ENCODE measurements at regions not wholly inside any gene's neighbourhood (a gene's known extent, or its start where the extent isn't known, plus 50 kb on each side); places are given as distances from the start of the nearest gene placed in this dataset.

DNA sequence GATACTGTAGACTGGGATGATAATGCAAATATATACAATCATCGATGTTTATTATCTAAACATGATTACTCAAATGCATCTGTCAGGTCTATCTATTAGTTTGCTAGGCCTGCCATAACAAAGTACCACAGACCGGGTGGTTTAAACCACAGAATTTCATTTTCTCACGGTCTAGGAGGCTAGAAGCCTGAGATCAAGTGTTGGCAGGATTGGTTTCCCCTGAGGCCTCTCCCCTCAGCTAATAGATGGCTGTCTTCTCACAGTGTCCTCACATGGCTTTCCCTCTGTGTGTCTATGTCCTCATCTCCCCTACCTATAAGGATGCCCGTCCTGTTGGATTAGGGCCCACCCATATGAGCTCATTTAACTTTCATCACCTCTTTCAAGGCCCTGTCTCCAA lies 512.6 kb upstream of the SLC35B3 start:
- Histone ChIP-seq H3K36me3 (ENCODE audit: control insufficient read depth in 2 of 2, extremely low read depth in 1 of 2, insufficient read depth in 1 of 2, low read length in 1 of 2) (no peaks in the 10 kb centered on the region), H3K4me3 (ENCODE audit: control insufficient read depth in 1 of 2, extremely low read depth in 1 of 2, low read length in 1 of 2) (no peak overlapping the region), H3K4me1 (ENCODE audit: control insufficient read depth in 1 of 2, extremely low read depth in 1 of 2, insufficient read depth in 2 of 2, low read length in 2 of 2) (no peaks in the 10 kb centered on the region), H3K9me3 (no peaks in the 10 kb centered on the region), H3K27ac (ENCODE audit: low read length) (no peak overlapping the region), H3K27me3 (replicated peaks in 1 of 2; ENCODE audit: control insufficient read depth in 2 of 2, extremely low read depth in 1 of 2, insufficient read depth in 2 of 2, low read length in 1 of 2) (no peaks in the 10 kb centered on the region)
- POLR2A ChIA-PET: no interaction called here
- WGBS (ENCODE audit: insufficient coverage): no CpG with 5 or more reads among the region's 4 CpGs
- no peak for DNase-seq
- no peak overlapping the region for H3K27ac Mint-ChIP-seq
- peaks cover 0 to 5% of the 10 kb centered on the region in 2 donors for H3K27me3 Mint-ChIP-seq
- no peaks in the 10 kb centered on the region for H3K36me3 Mint-ChIP-seq
- H3K4me1 Mint-ChIP-seq: no peaks in the 10 kb centered on the region
- H3K9me3 Mint-ChIP-seq: no peaks in the 10 kb centered on the region
- ATAC-seq (replicated peaks in 1 of 4): no peak
- CTCF ChIA-PET: no interaction called here
- no peak overlapping the region for H3K4me3 Mint-ChIP-seq

DNA sequence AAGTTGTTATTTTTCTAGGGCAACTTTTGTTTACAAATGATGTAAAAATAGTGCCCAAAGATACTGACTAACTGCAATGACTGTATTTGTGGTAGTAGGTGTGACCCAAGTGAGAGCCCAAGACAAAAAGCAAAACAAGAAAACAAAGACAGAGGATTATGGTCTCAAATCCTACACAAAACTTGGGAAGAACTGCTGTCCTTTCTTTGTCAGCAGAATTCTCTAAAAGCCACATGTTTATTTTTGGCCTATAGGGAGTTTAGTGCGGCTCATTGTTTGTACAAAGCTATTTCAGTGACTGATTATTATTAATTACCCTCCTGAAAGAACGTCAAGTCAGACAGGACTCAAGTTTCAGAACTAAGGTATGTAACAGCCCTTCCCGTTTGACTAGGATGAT lies 509.2 kb upstream of the SLC35B3 start:
- no peak overlapping the region for H3K27ac ChIP-seq (ENCODE audit: low read length)
- no peak overlapping the region for H3K27ac Mint-ChIP-seq
- H3K4me1 Mint-ChIP-seq: no peaks in the 10 kb centered on the region
- H3K36me3 Mint-ChIP-seq: no peaks in the 10 kb centered on the region
- no peaks in the 10 kb centered on the region for H3K4me1 ChIP-seq (ENCODE audit: control insufficient read depth in 1 of 2, extremely low read depth in 1 of 2, insufficient read depth in 2 of 2, low read length in 2 of 2)
- no peak for DNase-seq
- no peaks in the 10 kb centered on the region for H3K9me3 Mint-ChIP-seq
- peaks cover 0 to 1% of the 10 kb centered on the region in 2 donors for H3K27me3 Mint-ChIP-seq
- H3K4me3 ChIP-seq (ENCODE audit: control insufficient read depth in 1 of 2, extremely low read depth in 1 of 2, low read length in 1 of 2): no peak overlapping the region
- ChIA-PET POLR2A (no interaction called here), CTCF (no interaction called here)
- 82% methylated on average over 2 of the region's 3 CpGs for WGBS (ENCODE audit: insufficient coverage)
- H3K9me3 ChIP-seq: no peaks in the 10 kb centered on the region
- no peaks in the 10 kb centered on the region for H3K27me3 ChIP-seq (replicated peaks in 1 of 2; ENCODE audit: control insufficient read depth in 2 of 2, extremely low read depth in 1 of 2, insufficient read depth in 2 of 2, low read length in 1 of 2)
- ATAC-seq (replicated peaks in 1 of 4): no peak
- H3K4me3 Mint-ChIP-seq: no peak overlapping the region
- no peaks in the 10 kb centered on the region for H3K36me3 ChIP-seq (ENCODE audit: control insufficient read depth in 2 of 2, extremely low read depth in 1 of 2, insufficient read depth in 1 of 2, low read length in 1 of 2)

DNA sequence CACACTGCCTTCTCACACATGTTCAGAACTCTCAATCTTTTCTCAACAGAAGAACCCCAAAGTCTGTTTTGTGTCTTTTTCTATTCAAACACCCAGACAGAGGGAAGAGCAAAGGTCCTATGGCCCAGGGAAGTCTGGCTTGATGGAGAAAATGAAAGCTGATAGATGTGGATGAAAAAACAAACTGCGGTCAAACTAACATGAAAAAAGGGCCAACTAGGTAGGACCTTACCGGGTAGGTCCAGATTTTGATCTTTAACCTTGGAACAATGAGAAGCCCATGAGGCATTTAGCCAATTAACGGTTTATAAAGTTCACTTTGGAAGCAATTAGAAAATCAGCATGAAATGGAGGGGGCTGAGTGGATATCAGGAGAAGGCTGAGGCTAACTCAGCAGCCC lies 507.7 kb upstream of the SLC35B3 start:
- Mint-ChIP-seq H3K4me1 (no peaks in the 10 kb centered on the region), H3K9me3 (no peaks in the 10 kb centered on the region), H3K27me3 (no peaks in the 10 kb centered on the region), H3K4me3 (no peak overlapping the region), H3K36me3 (no peaks in the 10 kb centered on the region), H3K27ac (no peak overlapping the region)
- Histone ChIP-seq H3K4me1 (ENCODE audit: control insufficient read depth in 1 of 2, extremely low read depth in 1 of 2, insufficient read depth in 2 of 2, low read length in 2 of 2) (no peaks in the 10 kb centered on the region), H3K4me3 (ENCODE audit: control insufficient read depth in 1 of 2, extremely low read depth in 1 of 2, low read length in 1 of 2) (no peak overlapping the region), H3K27me3 (replicated peaks in 1 of 2; ENCODE audit: control insufficient read depth in 2 of 2, extremely low read depth in 1 of 2, insufficient read depth in 2 of 2, low read length in 1 of 2) (no peaks in the 10 kb centered on the region), H3K36me3 (ENCODE audit: control insufficient read depth in 2 of 2, extremely low read depth in 1 of 2, insufficient read depth in 1 of 2, low read length in 1 of 2) (no peaks in the 10 kb centered on the region), H3K27ac (ENCODE audit: low read length) (no peak overlapping the region), H3K9me3 (no peaks in the 10 kb centered on the region)
- WGBS (ENCODE audit: insufficient coverage): 80% methylated on average over 3 of the region's 3 CpGs
- POLR2A ChIA-PET: no interaction called here
- DNase-seq (no peak), ATAC-seq (replicated peaks in 1 of 4) (no peak)
- CTCF ChIA-PET: no interaction called here

DNA sequence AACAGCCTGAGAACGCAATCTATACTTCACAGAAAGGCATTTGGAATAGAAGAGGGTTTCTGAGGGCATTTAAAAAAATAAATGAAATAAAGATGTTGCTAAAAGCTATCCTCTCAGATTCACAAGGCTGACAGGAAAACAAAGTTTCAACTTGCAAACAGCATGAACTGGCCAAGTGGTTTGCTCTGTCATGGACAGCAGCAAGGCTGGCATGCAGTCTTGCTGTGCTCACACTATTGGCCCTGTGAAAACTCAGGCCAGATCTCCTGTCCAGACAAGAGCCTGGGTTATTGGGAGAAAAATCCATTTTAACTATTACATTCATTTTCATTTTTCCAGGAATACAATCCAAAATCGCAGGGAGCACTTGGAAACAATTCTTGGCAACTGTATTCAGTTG lies 506.2 kb upstream of the SLC35B3 start:
- H3K27me3 ChIP-seq (replicated peaks in 1 of 2; ENCODE audit: control insufficient read depth in 2 of 2, extremely low read depth in 1 of 2, insufficient read depth in 2 of 2, low read length in 1 of 2): no peaks in the 10 kb centered on the region
- H3K27ac Mint-ChIP-seq: no peak overlapping the region
- WGBS (ENCODE audit: insufficient coverage): 60% methylated on average over 1 of the region's 2 CpGs
- POLR2A ChIA-PET: no interaction called here
- H3K4me3 Mint-ChIP-seq: no peak overlapping the region
- CTCF ChIA-PET: no interaction called here
- no peaks in the 10 kb centered on the region for H3K4me1 ChIP-seq (ENCODE audit: control insufficient read depth in 1 of 2, extremely low read depth in 1 of 2, insufficient read depth in 2 of 2, low read length in 2 of 2)
- H3K9me3 Mint-ChIP-seq: peaks cover 0 to 3% (median 0%) of the 10 kb centered on the region in 3 donors
- DNase-seq: no peak
- H3K27ac ChIP-seq (ENCODE audit: low read length): no peak overlapping the region
- H3K4me1 Mint-ChIP-seq: no peaks in the 10 kb centered on the region
- H3K4me3 ChIP-seq (ENCODE audit: control insufficient read depth in 1 of 2, extremely low read depth in 1 of 2, low read length in 1 of 2): no peak overlapping the region
- no peak for ATAC-seq (replicated peaks in 1 of 4)
- peaks cover 0 to 3% of the 10 kb centered on the region in 2 donors for H3K27me3 Mint-ChIP-seq
- no peaks in the 10 kb centered on the region for H3K9me3 ChIP-seq
- no peaks in the 10 kb centered on the region for H3K36me3 ChIP-seq (ENCODE audit: control insufficient read depth in 2 of 2, extremely low read depth in 1 of 2, insufficient read depth in 1 of 2, low read length in 1 of 2)
- H3K36me3 Mint-ChIP-seq: no peaks in the 10 kb centered on the region

DNA sequence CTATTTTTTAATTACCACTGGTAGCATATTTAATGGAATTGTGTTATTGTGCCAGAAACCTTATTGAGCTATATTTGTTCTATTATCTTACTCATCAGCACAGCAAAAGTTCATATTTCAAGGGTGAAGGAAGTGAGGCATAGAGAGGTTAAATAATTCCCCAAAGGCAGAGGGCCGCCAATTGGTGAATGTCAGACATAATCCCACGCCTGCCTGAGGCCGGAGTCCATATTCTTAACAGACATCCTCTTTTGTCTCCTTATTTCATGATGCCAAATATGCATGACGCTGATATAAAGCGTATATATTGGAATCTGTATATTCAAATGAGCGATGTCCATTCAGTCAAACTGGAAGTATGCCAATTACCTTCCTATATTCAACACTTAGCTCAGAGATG lies 505.0 kb upstream of the SLC35B3 start:
- DNase-seq (no peak), ATAC-seq (replicated peaks in 1 of 4) (no peak)
- H3K4me3 ChIP-seq (ENCODE audit: control insufficient read depth in 1 of 2, extremely low read depth in 1 of 2, low read length in 1 of 2): no peak overlapping the region
- Mint-ChIP-seq H3K36me3 (no peaks in the 10 kb centered on the region), H3K27ac (no peak overlapping the region), H3K4me1 (no peaks in the 10 kb centered on the region), H3K27me3 (peaks cover 0 to 3% of the 10 kb centered on the region in 2 donors), H3K4me3 (no peak overlapping the region), H3K9me3 (peaks cover 0 to 3% (median 0%) of the 10 kb centered on the region in 3 donors)
- H3K36me3 ChIP-seq (ENCODE audit: control insufficient read depth in 2 of 2, extremely low read depth in 1 of 2, insufficient read depth in 1 of 2, low read length in 1 of 2): no peaks in the 10 kb centered on the region
- no peaks in the 10 kb centered on the region for H3K9me3 ChIP-seq
- no peaks in the 10 kb centered on the region for H3K27me3 ChIP-seq (replicated peaks in 1 of 2; ENCODE audit: control insufficient read depth in 2 of 2, extremely low read depth in 1 of 2, insufficient read depth in 2 of 2, low read length in 1 of 2)
- ChIA-PET POLR2A (no interaction called here), CTCF (no interaction called here)
- H3K27ac ChIP-seq (ENCODE audit: low read length): no peak overlapping the region
- H3K4me1 ChIP-seq (ENCODE audit: control insufficient read depth in 1 of 2, extremely low read depth in 1 of 2, insufficient read depth in 2 of 2, low read length in 2 of 2): no peaks in the 10 kb centered on the region
- no CpG with 5 or more reads among the region's 6 CpGs for WGBS (ENCODE audit: insufficient coverage)

DNA sequence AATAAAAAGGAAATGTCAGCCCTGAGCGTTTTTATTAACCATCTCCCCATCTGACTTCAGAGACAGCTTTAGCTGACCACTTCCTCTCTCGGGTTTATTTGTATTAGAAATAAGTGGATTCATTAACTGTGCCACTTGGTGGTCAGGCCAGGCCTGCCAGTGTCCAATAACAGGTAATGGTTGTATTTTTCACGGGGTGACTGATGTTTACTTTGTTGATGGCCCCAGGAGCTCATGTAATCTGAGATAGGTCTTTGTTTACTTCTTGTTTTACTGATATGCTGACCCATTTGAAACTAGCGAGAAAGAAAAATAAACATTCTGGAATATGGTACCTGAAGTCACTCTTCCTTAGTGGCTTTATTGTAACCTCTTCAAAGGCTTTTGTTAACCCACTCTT lies 504.3 kb upstream of the SLC35B3 start:
- Mint-ChIP-seq H3K4me3 (no peak overlapping the region), H3K27ac (no peak overlapping the region), H3K27me3 (peaks cover 0 to 3% of the 10 kb centered on the region in 2 donors), H3K9me3 (peaks cover 0 to 3% (median 2%) of the 10 kb centered on the region in 3 donors), H3K36me3 (no peaks in the 10 kb centered on the region), H3K4me1 (no peaks in the 10 kb centered on the region)
- 75% methylated on average over 2 of the region's 4 CpGs for WGBS (ENCODE audit: insufficient coverage)
- H3K36me3 ChIP-seq (ENCODE audit: control insufficient read depth in 2 of 2, extremely low read depth in 1 of 2, insufficient read depth in 1 of 2, low read length in 1 of 2): no peaks in the 10 kb centered on the region
- no peaks in the 10 kb centered on the region for H3K27me3 ChIP-seq (replicated peaks in 1 of 2; ENCODE audit: control insufficient read depth in 2 of 2, extremely low read depth in 1 of 2, insufficient read depth in 2 of 2, low read length in 1 of 2)
- no peak overlapping the region for H3K4me3 ChIP-seq (ENCODE audit: control insufficient read depth in 1 of 2, extremely low read depth in 1 of 2, low read length in 1 of 2)
- POLR2A ChIA-PET: no interaction called here
- H3K4me1 ChIP-seq (ENCODE audit: control insufficient read depth in 1 of 2, extremely low read depth in 1 of 2, insufficient read depth in 2 of 2, low read length in 2 of 2): no peaks in the 10 kb centered on the region
- ATAC-seq (replicated peaks in 1 of 4) (no peak), DNase-seq (no peak)
- H3K27ac ChIP-seq (ENCODE audit: low read length): no peak overlapping the region
- no peaks in the 10 kb centered on the region for H3K9me3 ChIP-seq
- CTCF ChIA-PET: interaction anchor here in 1 of 2 donors (0.7 kb wide), 1 partner anchor 314 kb away, joined by 5 read pairs; no protein-coding TSS in a partner anchor

DNA sequence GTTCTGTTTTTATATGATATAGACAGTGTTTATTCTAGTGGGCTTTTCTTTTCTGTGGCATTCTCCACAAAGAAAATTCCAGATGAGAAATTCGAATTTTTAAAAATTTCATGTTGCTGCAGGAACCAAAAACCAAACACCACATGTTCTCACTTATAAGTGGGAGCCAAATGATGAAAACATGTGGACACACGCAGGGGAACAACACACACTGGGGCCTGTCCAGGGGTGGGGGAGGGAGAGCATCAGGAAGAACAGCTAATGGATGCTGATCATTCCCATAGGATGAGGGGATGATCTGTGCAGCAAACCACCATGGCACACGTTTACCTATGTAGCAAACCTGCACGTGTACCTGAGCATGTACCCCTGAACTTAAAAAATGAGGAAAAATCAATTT lies 499.0 kb upstream of the SLC35B3 start:
- H3K4me1 ChIP-seq (ENCODE audit: control insufficient read depth in 1 of 2, extremely low read depth in 1 of 2, insufficient read depth in 2 of 2, low read length in 2 of 2): no peaks in the 10 kb centered on the region
- Mint-ChIP-seq H3K27me3 (peaks cover 0 to 3% of the 10 kb centered on the region in 2 donors), H3K9me3 (peaks cover 0 to 3% (median 2%) of the 10 kb centered on the region in 3 donors), H3K4me3 (no peak overlapping the region), H3K27ac (no peak overlapping the region), H3K36me3 (no peaks in the 10 kb centered on the region), H3K4me1 (no peaks in the 10 kb centered on the region)
- no peak overlapping the region for H3K27ac ChIP-seq (ENCODE audit: low read length)
- no peaks in the 10 kb centered on the region for H3K9me3 ChIP-seq
- DNase-seq (no peak), ATAC-seq (replicated peaks in 1 of 4) (no peak)
- H3K27me3 ChIP-seq (replicated peaks in 1 of 2; ENCODE audit: control insufficient read depth in 2 of 2, extremely low read depth in 1 of 2, insufficient read depth in 2 of 2, low read length in 1 of 2): no peaks in the 10 kb centered on the region
- H3K36me3 ChIP-seq (ENCODE audit: control insufficient read depth in 2 of 2, extremely low read depth in 1 of 2, insufficient read depth in 1 of 2, low read length in 1 of 2): no peaks in the 10 kb centered on the region
- WGBS (ENCODE audit: insufficient coverage): no CpG with 5 or more reads among the region's 4 CpGs
- H3K4me3 ChIP-seq (ENCODE audit: control insufficient read depth in 1 of 2, extremely low read depth in 1 of 2, low read length in 1 of 2): no peak overlapping the region
- CTCF ChIA-PET: no interaction called here
- POLR2A ChIA-PET: no interaction called here
